ENCODE measurements at regions not wholly inside any gene's neighbourhood (a gene's known extent, or its start where the extent isn't known, plus 50 kb on each side); places are given as distances from the start of the nearest gene placed in this dataset.

DNA sequence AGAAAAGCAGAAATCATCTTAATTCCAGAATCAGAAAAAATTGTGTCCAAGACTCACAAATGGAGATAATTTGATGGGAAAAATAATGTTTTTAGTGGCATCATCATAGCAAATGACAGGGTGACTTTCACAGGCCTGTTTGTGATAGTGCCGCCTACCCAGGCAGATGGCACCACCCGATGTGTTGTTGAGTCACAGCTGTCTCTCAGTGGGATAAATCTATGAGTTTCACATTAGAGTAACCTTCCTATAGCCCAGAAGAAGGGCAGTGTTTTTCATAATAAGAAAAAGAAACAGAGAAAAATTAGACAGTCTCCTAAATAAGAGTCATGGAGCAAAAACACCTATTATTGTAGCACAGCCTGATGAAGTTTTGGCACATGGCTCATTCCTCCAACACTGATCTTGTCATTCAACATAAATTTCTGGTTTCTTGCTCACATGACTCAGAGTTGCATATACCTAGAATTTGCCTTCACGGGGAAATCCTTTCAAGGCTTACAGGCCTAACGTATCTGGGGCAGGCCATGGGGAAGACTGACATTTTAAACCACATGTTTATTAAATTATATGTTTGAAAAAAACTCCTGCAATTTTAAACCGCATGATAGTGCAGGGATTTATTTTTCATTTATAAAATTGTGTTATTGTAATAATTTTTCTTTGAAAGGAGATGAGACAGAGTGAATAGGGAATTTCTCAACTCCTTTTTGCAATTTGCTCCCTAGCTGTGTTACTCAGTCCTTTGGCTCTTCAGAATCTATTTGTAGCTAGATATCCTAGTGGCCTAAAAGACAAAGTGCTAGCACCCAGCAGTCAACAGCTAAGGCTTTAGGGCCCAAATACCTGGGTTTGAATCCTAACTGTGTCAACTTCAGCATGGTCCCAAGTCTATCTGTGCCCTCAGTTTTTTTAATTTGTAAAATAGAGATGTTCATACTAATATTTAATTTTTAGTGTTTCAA is 393.7 kb downstream of the NDFIP2 start:
- DNase-seq = no peak
- H3K27me3 ChIP-seq = no peaks in the 10 kb centered on the region
- intact Hi-C loops (cut with DNase I; ENCODE audit: low total_unique reads) (no loop called here), in situ Hi-C loops (cut with MboI; ENCODE audit: low pct_ligation_motif_present in 1 of 4, low pct_unique_long_range_greater_than_20kb in 1 of 4, low sequenced_read_pairs in 3 of 4) (no loop called here)
- H3K9me3 ChIP-seq = no peaks in the 10 kb centered on the region
- no peaks in the 10 kb centered on the region for H3K36me3 ChIP-seq
- no peak overlapping the region for H3K4me3 ChIP-seq
- peaks cover 0 to 5% (median 0%) of the 10 kb centered on the region in 4 donors for H3K4me1 ChIP-seq
- TF ChIP-seq EP300 (IDR thresholded peaks at IDR 0.05; ENCODE audit: low read depth) (no peak), POLR2AphosphoS5 (IDR thresholded peaks at IDR 0.05) (no peak), POLR2A (IDR thresholded peaks at IDR 0.05) (no peak)
- TF ChIP-seq, protein P1, sequence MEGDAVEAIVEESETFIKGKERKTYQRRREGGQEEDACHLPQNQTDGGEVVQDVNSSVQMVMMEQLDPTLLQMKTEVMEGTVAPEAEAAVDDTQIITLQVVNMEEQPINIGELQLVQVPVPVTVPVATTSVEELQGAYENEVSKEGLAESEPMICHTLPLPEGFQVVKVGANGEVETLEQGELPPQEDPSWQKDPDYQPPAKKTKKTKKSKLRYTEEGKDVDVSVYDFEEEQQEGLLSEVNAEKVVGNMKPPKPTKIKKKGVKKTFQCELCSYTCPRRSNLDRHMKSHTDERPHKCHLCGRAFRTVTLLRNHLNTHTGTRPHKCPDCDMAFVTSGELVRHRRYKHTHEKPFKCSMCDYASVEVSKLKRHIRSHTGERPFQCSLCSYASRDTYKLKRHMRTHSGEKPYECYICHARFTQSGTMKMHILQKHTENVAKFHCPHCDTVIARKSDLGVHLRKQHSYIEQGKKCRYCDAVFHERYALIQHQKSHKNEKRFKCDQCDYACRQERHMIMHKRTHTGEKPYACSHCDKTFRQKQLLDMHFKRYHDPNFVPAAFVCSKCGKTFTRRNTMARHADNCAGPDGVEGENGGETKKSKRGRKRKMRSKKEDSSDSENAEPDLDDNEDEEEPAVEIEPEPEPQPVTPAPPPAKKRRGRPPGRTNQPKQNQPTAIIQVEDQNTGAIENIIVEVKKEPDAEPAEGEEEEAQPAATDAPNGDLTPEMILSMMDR (IDR thresholded peaks at IDR 0.05) = no peak
- H3K27ac ChIP-seq = no peak overlapping the region
- WGBS, 2 donors (ENCODE audit: low coverage in 1 of 2) = 86 to 96% methylated on average over 3 to 5 of the region's 5 CpGs

DNA sequence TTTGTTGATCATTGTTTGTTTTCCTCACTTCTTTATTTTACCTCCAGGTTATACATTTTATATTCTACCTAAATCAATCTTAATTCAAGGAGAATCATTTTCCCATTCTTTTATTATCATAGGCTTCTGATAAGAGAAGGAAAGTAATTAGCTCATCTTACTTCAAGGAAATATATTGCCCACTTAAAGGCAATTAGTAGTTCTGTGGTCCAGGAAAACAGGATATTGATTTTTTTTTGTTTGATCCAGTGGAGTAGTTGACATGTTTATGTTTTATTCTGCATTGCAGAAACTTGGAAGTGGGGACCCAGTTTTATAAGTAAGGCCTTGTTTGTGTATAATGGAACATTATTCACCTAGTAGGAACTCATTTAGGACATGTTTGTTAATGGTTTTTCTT is 390.6 kb downstream of the NDFIP2 start:
- Histone ChIP-seq H3K4me3 (no peak overlapping the region), H3K27ac (no peak overlapping the region), H3K36me3 (no peaks in the 10 kb centered on the region), H3K27me3 (no peaks in the 10 kb centered on the region), H3K4me1 (peaks cover 0 to 12% (median 0%) of the 10 kb centered on the region in 4 donors), H3K9me3 (no peaks in the 10 kb centered on the region)
- TF ChIP-seq POLR2A (IDR thresholded peaks at IDR 0.05) = no peak
- intact Hi-C loops (cut with DNase I; ENCODE audit: low total_unique reads) (no loop called here), in situ Hi-C loops (cut with MboI; ENCODE audit: low pct_ligation_motif_present in 1 of 4, low pct_unique_long_range_greater_than_20kb in 1 of 4, low sequenced_read_pairs in 3 of 4) (no loop called here)
- no peak for DNase-seq

DNA sequence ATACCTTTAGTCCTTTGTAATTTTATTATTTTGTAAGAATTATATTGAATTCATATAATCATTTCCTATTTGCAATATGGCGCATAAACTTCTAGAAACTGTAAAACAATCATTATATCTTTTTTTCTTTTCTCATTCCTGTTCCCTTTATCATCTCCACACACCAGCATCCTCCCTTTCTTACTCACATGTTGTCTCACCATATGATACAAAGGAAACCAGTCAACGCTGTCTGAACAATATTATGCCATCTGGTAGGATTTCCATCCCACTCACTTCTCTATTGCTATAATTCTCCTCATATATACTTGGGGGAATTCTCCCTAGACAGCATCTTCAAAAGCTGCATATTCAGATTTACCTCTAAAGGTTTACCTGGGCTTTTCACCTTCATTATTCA is 389.8 kb downstream of the NDFIP2 start:
- in situ Hi-C loops (cut with MboI; ENCODE audit: low pct_ligation_motif_present in 1 of 4, low pct_unique_long_range_greater_than_20kb in 1 of 4, low sequenced_read_pairs in 3 of 4) (no loop called here), intact Hi-C loops (cut with DNase I; ENCODE audit: low total_unique reads) (no loop called here)
- TF ChIP-seq EP300 (IDR thresholded peaks at IDR 0.05; ENCODE audit: low read depth) (no peak), POLR2A (IDR thresholded peaks at IDR 0.05) (no peak), POLR2AphosphoS5 (IDR thresholded peaks at IDR 0.05) (no peak)
- TF ChIP-seq, protein P1 (IDR thresholded peaks at IDR 0.05) = no peak
- Histone ChIP-seq H3K36me3 (no peaks in the 10 kb centered on the region), H3K27ac (no peak overlapping the region), H3K9me3 (no peaks in the 10 kb centered on the region), H3K27me3 (no peaks in the 10 kb centered on the region), H3K4me1 (peaks cover 0 to 12% (median 0%) of the 10 kb centered on the region in 4 donors), H3K4me3 (no peak overlapping the region)
- WGBS, 2 donors (ENCODE audit: low coverage in 1 of 2) = 85 to 90% methylated on average over 2 of the region's 2 CpGs
- no peak for DNase-seq

DNA sequence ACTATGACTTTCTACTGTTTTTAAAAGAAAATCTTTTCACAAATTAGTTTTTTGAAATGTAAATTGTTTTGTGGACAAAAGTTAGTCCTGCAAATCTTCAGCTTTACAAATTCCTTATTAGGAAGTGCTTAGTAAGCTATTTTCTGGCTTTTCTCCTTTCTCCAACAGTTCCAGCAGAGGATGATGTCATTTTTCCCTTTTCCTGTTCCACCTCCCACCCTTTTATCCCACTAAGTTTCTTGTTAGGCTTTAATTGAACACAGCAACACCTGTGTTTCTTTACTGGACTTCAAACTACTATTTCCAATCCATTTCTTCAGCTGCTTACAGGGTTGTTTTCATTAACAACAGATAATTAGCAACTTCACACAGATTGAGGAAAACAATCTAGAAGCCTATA is 389.2 kb downstream of the NDFIP2 start:
- H3K4me1 ChIP-seq = peaks cover 0 to 12% (median 0%) of the 10 kb centered on the region in 4 donors
- H3K9me3 ChIP-seq = no peaks in the 10 kb centered on the region
- intact Hi-C loops (cut with DNase I; ENCODE audit: low total_unique reads) (no loop called here), in situ Hi-C loops (cut with MboI; ENCODE audit: low pct_ligation_motif_present in 1 of 4, low pct_unique_long_range_greater_than_20kb in 1 of 4, low sequenced_read_pairs in 3 of 4) (no loop called here)
- H3K36me3 ChIP-seq = no peaks in the 10 kb centered on the region
- no peak for TF ChIP-seq POLR2A (IDR thresholded peaks at IDR 0.05)
- TF ChIP-seq, protein P1 (IDR thresholded peaks at IDR 0.05) = no peak
- H3K27me3 ChIP-seq = no peaks in the 10 kb centered on the region
- H3K4me3 ChIP-seq = no peak overlapping the region
- H3K27ac ChIP-seq = no peak overlapping the region
- no peak for DNase-seq

DNA sequence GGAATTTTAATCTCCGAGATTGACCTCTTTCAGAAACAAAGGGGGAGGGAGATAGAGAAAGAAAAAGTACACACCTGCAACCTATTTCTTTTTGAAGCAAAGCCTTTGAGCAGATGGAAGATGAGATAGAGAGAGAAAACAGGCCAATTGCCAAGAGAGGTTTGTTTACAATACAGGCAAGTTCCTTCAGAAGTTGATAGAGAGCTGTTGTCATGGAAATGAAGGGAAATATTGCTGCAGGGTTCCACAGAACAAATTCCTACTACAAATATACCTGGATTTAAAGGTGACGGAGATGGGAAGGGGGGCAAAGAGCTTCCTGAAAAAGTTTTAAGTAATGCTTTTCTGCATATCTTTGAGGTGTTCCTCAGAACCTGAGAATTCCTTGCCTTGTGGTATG is 388.4 kb downstream of the NDFIP2 start:
- Histone ChIP-seq H3K4me3 (no peak overlapping the region), H3K36me3 (no peaks in the 10 kb centered on the region), H3K27ac (no peak overlapping the region), H3K4me1 (peaks cover 0 to 12% (median 0%) of the 10 kb centered on the region in 4 donors), H3K9me3 (no peaks in the 10 kb centered on the region), H3K27me3 (no peaks in the 10 kb centered on the region)
- TF ChIP-seq, protein P1 (IDR thresholded peaks at IDR 0.05) = no peak
- in situ Hi-C loops (cut with MboI; ENCODE audit: low pct_ligation_motif_present in 1 of 4, low pct_unique_long_range_greater_than_20kb in 1 of 4, low sequenced_read_pairs in 3 of 4) = no loop called here
- no peak for DNase-seq
- intact Hi-C loops (cut with DNase I; ENCODE audit: low total_unique reads) = no loop called here
- 29 to 43% methylated on average over 2 of the region's 2 CpGs for WGBS, 2 donors (ENCODE audit: low coverage in 1 of 2)

Measured in transverse colon (tissue), 4 donors.